ENCODE measurements at regions not wholly inside any gene's neighbourhood (a gene's known extent, or its start where the extent isn't known, plus 50 kb on each side); places are given as distances from the start of the nearest gene placed in this dataset.

DNA sequence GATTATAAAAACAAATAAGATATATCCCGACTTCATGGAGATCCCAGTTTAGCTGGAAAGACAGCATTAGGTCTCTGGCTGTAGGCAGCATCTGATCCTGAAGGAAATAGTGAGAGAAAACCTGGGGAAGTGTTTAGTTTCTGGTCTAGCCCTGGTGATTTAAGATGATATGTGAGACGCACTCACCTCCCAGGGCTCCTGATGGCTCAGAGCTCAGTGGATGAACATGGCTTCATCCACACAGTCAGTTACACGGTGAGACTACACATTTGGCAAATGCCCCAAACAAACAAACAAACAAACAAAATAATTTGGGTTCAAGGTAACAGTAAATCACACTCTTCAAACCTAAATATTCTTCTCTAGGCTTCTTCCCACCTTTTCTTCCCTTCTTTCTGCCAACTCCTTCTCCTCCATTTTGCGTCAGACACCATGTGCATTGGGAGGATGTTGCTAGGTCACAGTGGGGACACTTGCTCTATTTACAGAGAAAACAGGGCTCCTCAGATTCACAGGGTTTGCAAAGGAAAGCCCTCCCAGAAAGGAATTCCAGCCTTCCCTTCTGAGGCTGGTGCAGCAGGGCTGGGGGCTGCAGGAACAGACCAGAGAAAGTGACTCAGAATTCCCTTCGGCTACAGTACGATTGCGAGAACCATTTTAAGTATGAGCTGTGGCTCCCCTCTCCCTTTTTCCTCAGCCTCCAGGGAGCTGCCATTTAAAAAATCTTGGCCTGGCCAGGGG lies 59.6 kb upstream of the SALL4 start:
- TF ChIP-seq, protein P1, sequence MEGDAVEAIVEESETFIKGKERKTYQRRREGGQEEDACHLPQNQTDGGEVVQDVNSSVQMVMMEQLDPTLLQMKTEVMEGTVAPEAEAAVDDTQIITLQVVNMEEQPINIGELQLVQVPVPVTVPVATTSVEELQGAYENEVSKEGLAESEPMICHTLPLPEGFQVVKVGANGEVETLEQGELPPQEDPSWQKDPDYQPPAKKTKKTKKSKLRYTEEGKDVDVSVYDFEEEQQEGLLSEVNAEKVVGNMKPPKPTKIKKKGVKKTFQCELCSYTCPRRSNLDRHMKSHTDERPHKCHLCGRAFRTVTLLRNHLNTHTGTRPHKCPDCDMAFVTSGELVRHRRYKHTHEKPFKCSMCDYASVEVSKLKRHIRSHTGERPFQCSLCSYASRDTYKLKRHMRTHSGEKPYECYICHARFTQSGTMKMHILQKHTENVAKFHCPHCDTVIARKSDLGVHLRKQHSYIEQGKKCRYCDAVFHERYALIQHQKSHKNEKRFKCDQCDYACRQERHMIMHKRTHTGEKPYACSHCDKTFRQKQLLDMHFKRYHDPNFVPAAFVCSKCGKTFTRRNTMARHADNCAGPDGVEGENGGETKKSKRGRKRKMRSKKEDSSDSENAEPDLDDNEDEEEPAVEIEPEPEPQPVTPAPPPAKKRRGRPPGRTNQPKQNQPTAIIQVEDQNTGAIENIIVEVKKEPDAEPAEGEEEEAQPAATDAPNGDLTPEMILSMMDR (IDR thresholded peaks at IDR 0.05) = no peak
- TF ChIP-seq POLR2A (IDR thresholded peaks at IDR 0.05) (no peak), EP300 (IDR thresholded peaks at IDR 0.05; ENCODE audit: low read depth) (no peak), POLR2AphosphoS5 (IDR thresholded peaks at IDR 0.05) (no peak)

Data from transverse colon (tissue), 4 donors.